Parathyroid adenoma (tissue), 2 donors: ENCODE measurements at regions not wholly inside any gene's neighbourhood (a gene's known extent, or its start where the extent isn't known, plus 50 kb on each side); places are given as distances from the start of the nearest gene placed in this dataset.

Experiments used
- H2AFZ ChIP-seq: fragments of 300-600 bp; sonication (generic); one replicate; pipeline ENCODE4 v1.7.0; 2017; ENCODE audit warnings: antibody characterized with exemption, mild to moderate bottlenecking
- H3K27ac ChIP-seq: fragments of 300-600 bp; sonication (generic); one replicate; pipeline ENCODE4 v1.7.0; 2017
- H3K27me3 ChIP-seq: fragments of 300-600 bp; sonication (generic); one replicate; pipeline ENCODE4 v1.7.0; 2017; ENCODE audit warnings: low read length; ENCODE audit not compliant: control insufficient read depth, insufficient read depth
- H3K36me3 ChIP-seq: fragments of 300-600 bp; sonication (generic); one replicate; pipeline ENCODE4 v1.7.0; 2017; ENCODE audit warnings: low read length; ENCODE audit not compliant: control insufficient read depth, insufficient read depth
- H3K4me1 ChIP-seq: fragments of 300-600 bp; sonication (generic); one replicate; pipeline ENCODE4 v1.7.0; 2017; ENCODE audit warnings: control low read depth
- H3K4me2 ChIP-seq: fragments of 300-600 bp; sonication (generic); one replicate; pipeline ENCODE4 v1.7.0; 2017; ENCODE audit warnings: low read length
- H3K4me3 ChIP-seq: fragments of 300-600 bp; sonication (generic); one replicate; pipeline ENCODE4 v1.7.0; 2017; ENCODE audit warnings: low read depth, low read length
- H3K79me2 ChIP-seq: fragments of 300-600 bp; sonication (generic); one replicate; pipeline ENCODE4 v1.7.0; 2017; ENCODE audit warnings: control low read depth
- H3K9ac ChIP-seq: fragments of 300-600 bp; sonication (generic); one replicate; pipeline ENCODE4 v1.7.0; 2017; ENCODE audit warnings: mild to moderate bottlenecking
- H3K9me3 ChIP-seq: fragments of 300-600 bp; sonication (generic); one replicate; pipeline ENCODE4 v1.7.0; 2017; ENCODE audit warnings: low read length; ENCODE audit not compliant: control insufficient read depth
- CTCF ChIP-seq: fragments of 300-600 bp; sonication (generic); IDR thresholded peaks from one replicate; pipeline ENCODE4 v1.7.0; 2017; ENCODE audit warnings: antibody characterized with exemption, mild to moderate bottlenecking
- donor health status: primary hyperparathyroidism.

- Histone ChIP-seq H3K4me2 (no peak overlapping the region), H2AFZ (no peak overlapping the region), H3K79me2 (no peaks in the 10 kb centered on the region), H3K4me1 (no peaks in the 10 kb centered on the region), H3K9me3 (no peaks in the 10 kb centered on the region), H3K27me3 (no peaks in the 10 kb centered on the region), H3K27ac (no peak overlapping the region), H3K4me3 (no peak overlapping the region), H3K9ac (no peak overlapping the region), H3K36me3 (no peaks in the 10 kb centered on the region)
- no peak for TF ChIP-seq CTCF
Measured at GRCh38 chr11:122280870-122281269, 164.9 kb upstream of the BLID start.

DNA sequence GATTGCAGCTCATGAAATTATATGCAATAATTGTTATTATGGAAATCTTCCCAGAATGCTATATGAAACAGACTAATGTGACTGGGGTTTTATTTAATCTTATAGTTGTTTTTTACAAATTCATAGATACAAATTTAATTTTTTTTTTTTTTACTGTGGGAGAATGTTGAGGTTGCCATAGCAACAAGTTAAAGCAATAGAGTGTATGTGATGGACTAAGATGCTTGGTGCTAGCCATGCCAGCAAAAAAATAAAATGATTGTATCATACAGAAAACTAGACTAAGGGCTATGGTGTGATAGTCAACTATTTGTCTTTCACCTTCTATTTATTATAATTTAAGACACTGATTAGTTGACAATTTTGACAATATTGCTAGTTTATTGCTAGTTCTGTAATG, 163.2 kb upstream of the BLID start:
- TF ChIP-seq CTCF: no peak
- Histone ChIP-seq H3K27ac (no peak overlapping the region), H3K9me3 (no peaks in the 10 kb centered on the region), H3K4me1 (no peaks in the 10 kb centered on the region), H3K36me3 (no peaks in the 10 kb centered on the region), H3K79me2 (no peaks in the 10 kb centered on the region), H2AFZ (no peak overlapping the region), H3K9ac (no peak overlapping the region), H3K27me3 (no peaks in the 10 kb centered on the region), H3K4me2 (no peak overlapping the region), H3K4me3 (no peak overlapping the region)

DNA sequence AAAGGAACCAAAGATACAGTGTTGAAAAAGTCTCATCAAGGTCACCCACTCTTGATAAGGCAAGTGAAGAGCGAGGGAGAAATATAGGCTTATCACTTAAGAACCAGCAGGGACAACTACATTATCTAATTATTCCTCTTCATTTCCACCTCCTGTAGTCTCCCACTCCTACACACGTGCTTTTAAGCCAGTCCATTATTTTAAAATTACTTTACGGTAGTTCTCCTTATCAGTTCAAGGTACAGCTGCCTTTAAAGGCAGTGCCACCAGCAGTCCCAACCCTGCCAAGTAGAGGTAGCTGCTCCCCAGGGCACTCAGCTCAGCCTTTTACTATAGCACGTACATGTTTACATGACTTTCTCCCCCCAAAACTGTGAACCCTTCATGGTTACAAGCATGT, 161.5 kb upstream of the BLID start:
- Histone ChIP-seq H3K4me3 (no peak overlapping the region), H3K9me3 (no peaks in the 10 kb centered on the region), H3K27ac (no peak overlapping the region), H3K79me2 (no peaks in the 10 kb centered on the region), H3K27me3 (no peaks in the 10 kb centered on the region), H2AFZ (no peak overlapping the region), H3K36me3 (no peaks in the 10 kb centered on the region), H3K4me1 (no peaks in the 10 kb centered on the region), H3K4me2 (no peak overlapping the region), H3K9ac (no peak overlapping the region)
- no peak for TF ChIP-seq CTCF

DNA sequence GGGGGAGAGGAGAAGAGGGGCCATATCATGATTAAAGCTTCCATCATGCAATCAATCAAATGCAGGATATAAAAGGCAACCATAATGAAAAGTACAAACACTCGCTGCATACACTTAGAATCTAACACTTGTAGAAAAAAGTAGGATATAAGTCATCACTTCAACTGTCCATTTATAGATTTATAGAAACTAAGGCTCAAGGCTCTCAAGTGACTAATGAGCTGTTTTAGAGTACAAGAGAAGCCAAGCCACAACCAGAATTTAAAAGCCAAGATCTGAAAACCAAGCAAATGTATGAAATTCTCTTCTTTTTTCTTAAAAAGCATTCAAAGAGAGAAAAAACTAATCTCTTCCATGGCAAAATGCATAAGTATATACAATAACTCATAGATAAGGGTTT, 160.2 kb upstream of the BLID start:
- Histone ChIP-seq H3K4me1 (no peaks in the 10 kb centered on the region), H2AFZ (no peak overlapping the region), H3K27ac (no peak overlapping the region), H3K9me3 (no peaks in the 10 kb centered on the region), H3K27me3 (no peaks in the 10 kb centered on the region), H3K9ac (no peak overlapping the region), H3K79me2 (no peaks in the 10 kb centered on the region), H3K4me2 (no peak overlapping the region), H3K36me3 (no peaks in the 10 kb centered on the region), H3K4me3 (no peak overlapping the region)
- no peak for TF ChIP-seq CTCF

DNA sequence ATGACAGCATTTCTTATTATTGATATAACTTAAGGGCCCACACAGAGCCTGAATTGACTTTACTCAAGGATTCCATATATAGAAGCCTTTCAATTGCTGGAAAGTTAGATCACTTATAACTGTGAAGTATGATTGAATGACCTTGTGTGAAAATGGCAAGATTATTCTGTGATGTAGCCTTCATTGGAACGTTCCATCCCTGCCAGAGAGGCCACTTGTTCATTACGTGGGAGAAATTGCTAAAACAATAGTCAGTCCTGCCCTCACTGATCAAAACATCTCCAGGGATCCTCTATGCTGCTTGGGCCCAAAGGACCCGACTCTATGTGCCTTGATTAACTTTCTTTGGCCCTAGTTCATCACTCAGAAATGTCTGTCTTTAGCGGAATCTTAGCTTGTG, 159.5 kb upstream of the BLID start:
- no peak overlapping the region for H3K4me3 ChIP-seq
- peaks cover 4% of the 10 kb centered on the region for H3K4me1 ChIP-seq
- H3K4me2 ChIP-seq: no peak overlapping the region
- no peak overlapping the region for H2AFZ ChIP-seq
- TF ChIP-seq CTCF: no peak
- H3K79me2 ChIP-seq: no peaks in the 10 kb centered on the region
- H3K27me3 ChIP-seq: no peaks in the 10 kb centered on the region
- no peak overlapping the region for H3K9ac ChIP-seq
- no peaks in the 10 kb centered on the region for H3K36me3 ChIP-seq
- no peaks in the 10 kb centered on the region for H3K9me3 ChIP-seq
- no peak overlapping the region for H3K27ac ChIP-seq
